ENCODE measurements at regions not wholly inside any gene's neighbourhood (a gene's known extent, or its start where the extent isn't known, plus 50 kb on each side); places are given as distances from the start of the nearest gene placed in this dataset.

DNA sequence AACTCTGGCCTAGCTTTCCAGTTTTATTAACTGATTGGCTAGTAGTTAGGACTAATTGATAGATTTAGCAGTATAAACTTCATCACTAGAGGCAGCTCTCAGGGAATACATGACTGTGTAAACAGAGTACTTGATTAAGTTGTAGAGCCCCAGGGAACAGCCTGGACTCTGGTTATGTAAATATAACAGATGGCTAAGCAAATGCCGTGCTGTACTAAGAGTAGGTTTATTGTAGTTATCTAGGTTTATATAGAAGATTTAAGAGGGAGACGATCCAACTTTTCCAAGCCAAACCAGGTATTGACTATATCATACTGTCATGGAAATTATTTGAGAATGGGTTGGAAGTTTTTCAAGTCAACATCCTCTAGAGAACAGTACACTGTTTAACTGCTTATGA, 463.4 kb upstream of the GRID2 start:
- TF ChIP-seq EZH2 (IDR thresholded peaks at IDR 0.05; ENCODE audit: low read length, missing control alignments) = no peak
- TF ChIP-seq, protein P1, sequence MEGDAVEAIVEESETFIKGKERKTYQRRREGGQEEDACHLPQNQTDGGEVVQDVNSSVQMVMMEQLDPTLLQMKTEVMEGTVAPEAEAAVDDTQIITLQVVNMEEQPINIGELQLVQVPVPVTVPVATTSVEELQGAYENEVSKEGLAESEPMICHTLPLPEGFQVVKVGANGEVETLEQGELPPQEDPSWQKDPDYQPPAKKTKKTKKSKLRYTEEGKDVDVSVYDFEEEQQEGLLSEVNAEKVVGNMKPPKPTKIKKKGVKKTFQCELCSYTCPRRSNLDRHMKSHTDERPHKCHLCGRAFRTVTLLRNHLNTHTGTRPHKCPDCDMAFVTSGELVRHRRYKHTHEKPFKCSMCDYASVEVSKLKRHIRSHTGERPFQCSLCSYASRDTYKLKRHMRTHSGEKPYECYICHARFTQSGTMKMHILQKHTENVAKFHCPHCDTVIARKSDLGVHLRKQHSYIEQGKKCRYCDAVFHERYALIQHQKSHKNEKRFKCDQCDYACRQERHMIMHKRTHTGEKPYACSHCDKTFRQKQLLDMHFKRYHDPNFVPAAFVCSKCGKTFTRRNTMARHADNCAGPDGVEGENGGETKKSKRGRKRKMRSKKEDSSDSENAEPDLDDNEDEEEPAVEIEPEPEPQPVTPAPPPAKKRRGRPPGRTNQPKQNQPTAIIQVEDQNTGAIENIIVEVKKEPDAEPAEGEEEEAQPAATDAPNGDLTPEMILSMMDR (conservative IDR thresholded peaks at IDR 0.05 in 1 of 2, IDR thresholded peaks at IDR 0.05 in 1 of 2; ENCODE audit: low read depth in 1 of 2, low read length in 2 of 2) = no peak
